ENCODE measurements at regions not wholly inside any gene's neighbourhood (a gene's known extent, or its start where the extent isn't known, plus 50 kb on each side); places are given as distances from the start of the nearest gene placed in this dataset.

GRCh38 chr2:239488125-239488524, 87.3 kb upstream of the HDAC4 start:
- TF ChIP-seq TAF1 (IDR thresholded peaks at IDR 0.05; ENCODE audit: borderline replicate concordance, insufficient read depth, low read length) (no peak), POLR2AphosphoS5 (IDR thresholded peaks at IDR 0.05; ENCODE audit: low read depth, low read length) (no peak), SIN3A (IDR thresholded peaks at IDR 0.05; ENCODE audit: borderline replicate concordance, insufficient read depth, low read length) (no peak), REST (IDR thresholded peaks at IDR 0.05; ENCODE audit: insufficient read depth in 1 of 2, low read depth in 2 of 2, low read length in 2 of 2) (no peak), FOXP2 (optimal IDR thresholded peaks at IDR 0.05; ENCODE audit: borderline replicate concordance, extremely low read depth, extremely low read length, insufficient read depth) (no peak)

GRCh38 chr2:239487272-239487671, 86.5 kb upstream of the HDAC4 start:
- TF ChIP-seq REST (IDR thresholded peaks at IDR 0.05; ENCODE audit: insufficient read depth in 1 of 2, low read depth in 2 of 2, low read length in 2 of 2) (no peak), SIN3A (IDR thresholded peaks at IDR 0.05; ENCODE audit: borderline replicate concordance, insufficient read depth, low read length) (no peak), TAF1 (IDR thresholded peaks at IDR 0.05; ENCODE audit: borderline replicate concordance, insufficient read depth, low read length) (no peak), FOXP2 (optimal IDR thresholded peaks at IDR 0.05; ENCODE audit: borderline replicate concordance, extremely low read depth, extremely low read length, insufficient read depth) (no peak), POLR2AphosphoS5 (IDR thresholded peaks at IDR 0.05; ENCODE audit: low read depth, low read length) (no peak)

- TF ChIP-seq FOXP2 (optimal IDR thresholded peaks at IDR 0.05; ENCODE audit: borderline replicate concordance, extremely low read depth, extremely low read length, insufficient read depth): no peak
- TF ChIP-seq SIN3A (IDR thresholded peaks at IDR 0.05; ENCODE audit: borderline replicate concordance, insufficient read depth, low read length): no peak
- TF ChIP-seq REST (IDR thresholded peaks at IDR 0.05; ENCODE audit: insufficient read depth in 1 of 2, low read depth in 2 of 2, low read length in 2 of 2): no peak
- TF ChIP-seq TAF1 (IDR thresholded peaks at IDR 0.05; ENCODE audit: borderline replicate concordance, insufficient read depth, low read length): no peak
- TF ChIP-seq POLR2AphosphoS5 (IDR thresholded peaks at IDR 0.05; ENCODE audit: low read depth, low read length): no peak
Measured at GRCh38 chr2:239485622-239486021, 84.8 kb upstream of the HDAC4 start.

GRCh38 chr2:239484571-239485355, 83.9 kb upstream of the HDAC4 start:
- TF ChIP-seq POLR2AphosphoS5 (IDR thresholded peaks at IDR 0.05; ENCODE audit: low read depth, low read length): no peak
- TF ChIP-seq FOXP2 (optimal IDR thresholded peaks at IDR 0.05; ENCODE audit: borderline replicate concordance, extremely low read depth, extremely low read length, insufficient read depth): no peak
- TF ChIP-seq SIN3A (IDR thresholded peaks at IDR 0.05; ENCODE audit: borderline replicate concordance, insufficient read depth, low read length): no peak
- TF ChIP-seq TAF1 (IDR thresholded peaks at IDR 0.05; ENCODE audit: borderline replicate concordance, insufficient read depth, low read length): no peak
- TF ChIP-seq REST (IDR thresholded peaks at IDR 0.05; ENCODE audit: insufficient read depth in 1 of 2, low read depth in 2 of 2, low read length in 2 of 2): no peak
